ENCODE measurements at regions not wholly inside any gene's neighbourhood (a gene's known extent, or its start where the extent isn't known, plus 50 kb on each side); places are given as distances from the start of the nearest gene placed in this dataset.

DNA sequence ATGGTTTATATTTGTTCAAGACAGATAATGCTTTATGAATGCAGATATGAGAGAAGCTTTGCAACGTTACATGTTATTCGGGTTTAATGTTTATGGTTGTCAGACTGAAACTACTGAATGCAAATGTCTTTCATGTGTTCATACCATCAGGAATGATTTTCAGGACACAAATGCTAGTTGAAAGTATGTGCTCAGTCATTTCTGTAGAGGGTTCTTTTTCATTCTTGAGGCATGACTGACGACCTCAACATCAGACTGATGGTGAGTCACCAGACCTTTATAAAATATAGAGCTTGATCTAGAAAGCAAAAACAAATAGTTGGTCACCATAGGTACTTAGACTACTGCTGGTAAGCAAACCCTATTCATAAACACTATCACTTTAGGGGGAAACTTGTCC lies 287.3 kb upstream of the NUDT12 start:
- no peaks in the 10 kb centered on the region for H3K27me3 Mint-ChIP-seq
- no peaks in the 10 kb centered on the region for H3K36me3 Mint-ChIP-seq (ENCODE audit: low read depth)
- ChIA-PET CTCF (no interaction called here), POLR2A (no interaction called here)
- TF ChIP-seq, protein P1, sequence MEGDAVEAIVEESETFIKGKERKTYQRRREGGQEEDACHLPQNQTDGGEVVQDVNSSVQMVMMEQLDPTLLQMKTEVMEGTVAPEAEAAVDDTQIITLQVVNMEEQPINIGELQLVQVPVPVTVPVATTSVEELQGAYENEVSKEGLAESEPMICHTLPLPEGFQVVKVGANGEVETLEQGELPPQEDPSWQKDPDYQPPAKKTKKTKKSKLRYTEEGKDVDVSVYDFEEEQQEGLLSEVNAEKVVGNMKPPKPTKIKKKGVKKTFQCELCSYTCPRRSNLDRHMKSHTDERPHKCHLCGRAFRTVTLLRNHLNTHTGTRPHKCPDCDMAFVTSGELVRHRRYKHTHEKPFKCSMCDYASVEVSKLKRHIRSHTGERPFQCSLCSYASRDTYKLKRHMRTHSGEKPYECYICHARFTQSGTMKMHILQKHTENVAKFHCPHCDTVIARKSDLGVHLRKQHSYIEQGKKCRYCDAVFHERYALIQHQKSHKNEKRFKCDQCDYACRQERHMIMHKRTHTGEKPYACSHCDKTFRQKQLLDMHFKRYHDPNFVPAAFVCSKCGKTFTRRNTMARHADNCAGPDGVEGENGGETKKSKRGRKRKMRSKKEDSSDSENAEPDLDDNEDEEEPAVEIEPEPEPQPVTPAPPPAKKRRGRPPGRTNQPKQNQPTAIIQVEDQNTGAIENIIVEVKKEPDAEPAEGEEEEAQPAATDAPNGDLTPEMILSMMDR (IDR thresholded peaks at IDR 0.05), result no peak
- no peak overlapping the region for H3K27ac Mint-ChIP-seq
- H3K4me3 Mint-ChIP-seq, result no peak overlapping the region
- ATAC-seq (ENCODE audit: low read depth) (no peak), DNase-seq (no peak)
- H3K4me1 Mint-ChIP-seq, result no peaks in the 10 kb centered on the region
- H3K9me3 Mint-ChIP-seq, result peaks cover 2% of the 10 kb centered on the region
- intact Hi-C loops (cut with micrococcal nuclease), result no loop called here

DNA sequence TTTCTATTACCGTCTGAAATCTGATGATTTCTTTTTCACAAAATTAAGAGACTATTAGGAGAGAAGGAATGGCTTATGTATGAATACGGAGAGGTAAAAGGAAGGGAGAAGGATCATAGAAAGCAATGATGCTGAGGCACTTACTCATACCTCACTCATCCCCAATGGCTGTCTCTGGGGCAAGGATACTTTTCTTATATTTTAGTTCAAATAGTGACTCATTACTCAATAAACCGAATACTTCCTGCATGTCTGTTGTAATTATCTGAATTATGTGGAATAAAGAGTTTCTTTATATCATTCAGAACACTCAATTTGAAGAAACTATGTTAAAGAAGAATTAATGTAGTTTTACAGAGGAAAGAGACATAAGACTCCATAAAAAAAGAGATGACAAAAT lies 284.5 kb upstream of the NUDT12 start:
- Mint-ChIP-seq H3K27me3 (no peaks in the 10 kb centered on the region), H3K4me1 (no peaks in the 10 kb centered on the region), H3K27ac (no peak overlapping the region), H3K4me3 (no peak overlapping the region), H3K36me3 (ENCODE audit: low read depth) (no peaks in the 10 kb centered on the region), H3K9me3 (peaks cover 2% of the 10 kb centered on the region)
- DNase-seq (no peak), ATAC-seq (ENCODE audit: low read depth) (no peak)
- TF ChIP-seq, protein P1 (IDR thresholded peaks at IDR 0.05), result no peak
- intact Hi-C loops (cut with micrococcal nuclease), result no loop called here
- CTCF ChIA-PET, result no interaction called here
- POLR2A ChIA-PET, result no interaction called here

DNA sequence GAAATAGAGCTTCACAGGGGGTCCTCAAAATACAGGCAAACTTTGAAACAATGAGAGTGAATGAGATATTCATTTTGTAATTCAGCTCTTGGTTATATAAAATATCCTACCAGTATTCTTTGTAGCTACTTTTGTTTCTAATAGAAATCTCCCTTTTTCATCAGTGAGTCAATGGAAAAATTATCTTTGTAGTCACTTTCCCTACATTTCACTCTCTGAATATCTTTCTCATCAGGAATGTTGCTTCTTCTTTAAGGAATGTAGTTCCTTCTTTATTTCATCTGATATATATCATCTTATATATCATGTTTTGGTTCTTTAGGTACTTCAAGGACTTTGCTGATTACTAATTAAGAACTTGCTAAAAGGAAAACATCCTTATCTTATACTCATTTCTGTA lies 280.3 kb upstream of the NUDT12 start:
- TF ChIP-seq, protein P1 (IDR thresholded peaks at IDR 0.05), result no peak
- CTCF ChIA-PET, result no interaction called here

DNA sequence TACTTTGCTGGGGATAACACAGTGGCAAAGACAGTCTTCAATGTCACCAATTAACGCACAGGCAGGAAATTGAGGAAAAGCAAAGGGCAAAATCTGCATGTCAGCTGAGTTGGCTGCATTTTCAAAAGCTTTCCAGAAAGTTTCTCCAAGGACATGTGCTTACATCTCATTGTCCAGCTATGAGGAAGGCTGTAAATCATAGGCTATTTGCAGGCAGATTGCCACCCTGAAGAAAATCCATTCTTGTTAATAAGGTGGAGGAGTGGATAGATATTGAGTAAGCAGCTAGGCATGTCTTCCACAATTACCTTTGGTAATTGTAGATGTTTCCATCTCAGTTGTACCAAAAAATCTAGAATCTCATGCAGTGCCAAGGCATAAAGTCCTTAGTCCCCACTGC lies 278.0 kb upstream of the NUDT12 start:
- TF ChIP-seq, protein P1 (IDR thresholded peaks at IDR 0.05), result no peak
- no peaks in the 10 kb centered on the region for H3K27me3 Mint-ChIP-seq
- H3K9me3 Mint-ChIP-seq, result peaks cover 4% of the 10 kb centered on the region
- no peak for DNase-seq
- intact Hi-C loops (cut with micrococcal nuclease), result no loop called here
- no peaks in the 10 kb centered on the region for H3K4me1 Mint-ChIP-seq
- ATAC-seq (ENCODE audit: low read depth), result no peak
- H3K36me3 Mint-ChIP-seq (ENCODE audit: low read depth), result no peaks in the 10 kb centered on the region
- no peak overlapping the region for H3K4me3 Mint-ChIP-seq
- H3K27ac Mint-ChIP-seq, result no peak overlapping the region
- ChIA-PET CTCF (no interaction called here), POLR2A (no interaction called here)

More for the DNA sequence above, 280.3 kb upstream of the NUDT12 start:
- no peaks in the 10 kb centered on the region for H3K36me3 Mint-ChIP-seq (ENCODE audit: low read depth)
- H3K27ac Mint-ChIP-seq, result no peak overlapping the region
- DNase-seq (no peak), ATAC-seq (ENCODE audit: low read depth) (no peak)
- intact Hi-C loops (cut with micrococcal nuclease), result no loop called here
- POLR2A ChIA-PET, result no interaction called here
- no peaks in the 10 kb centered on the region for H3K4me1 Mint-ChIP-seq
- H3K4me3 Mint-ChIP-seq, result no peak overlapping the region
- H3K9me3 Mint-ChIP-seq, result no peaks in the 10 kb centered on the region
- H3K27me3 Mint-ChIP-seq, result no peaks in the 10 kb centered on the region

DNA sequence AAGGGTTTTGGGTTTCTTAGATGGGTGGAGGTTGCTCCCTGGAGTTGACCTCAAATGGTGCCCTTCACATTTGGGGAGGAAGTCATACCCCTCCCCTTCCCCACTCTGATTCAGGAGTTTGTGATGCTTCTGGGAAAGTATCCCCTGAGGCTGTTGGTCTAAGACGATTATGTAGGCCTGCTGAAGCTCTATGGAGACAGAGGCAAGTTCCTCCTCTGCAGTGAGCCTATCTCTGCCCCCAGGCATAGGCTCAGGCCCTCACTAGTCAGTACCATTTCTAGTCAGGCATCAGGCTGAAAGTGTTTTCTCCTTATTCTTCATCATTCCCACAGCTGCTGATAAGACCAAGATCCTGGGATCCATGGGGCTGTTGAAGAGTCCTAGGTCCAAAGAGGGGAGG lies 271.6 kb upstream of the NUDT12 start:
- H3K27me3 Mint-ChIP-seq, result no peaks in the 10 kb centered on the region
- DNase-seq (no peak), ATAC-seq (ENCODE audit: low read depth) (no peak)
- no peak overlapping the region for H3K27ac Mint-ChIP-seq
- H3K4me1 Mint-ChIP-seq, result no peaks in the 10 kb centered on the region
- no peaks in the 10 kb centered on the region for H3K36me3 Mint-ChIP-seq (ENCODE audit: low read depth)
- TF ChIP-seq, protein P1 (IDR thresholded peaks at IDR 0.05), result no peak
- intact Hi-C loops (cut with micrococcal nuclease), result no loop called here
- ChIA-PET POLR2A (no interaction called here), CTCF (no interaction called here)
- peaks cover 5% of the 10 kb centered on the region for H3K9me3 Mint-ChIP-seq
- H3K4me3 Mint-ChIP-seq, result no peak overlapping the region

All from activated B cell treated with CpG ODN at 0.5 μM for 24 hours (primary cell).